DND-41 (cell line): ENCODE measurements at regions not wholly inside any gene's neighbourhood (a gene's known extent, or its start where the extent isn't known, plus 50 kb on each side); places are given as distances from the start of the nearest gene placed in this dataset.

Source experiments
- CTCF ChIP-seq: IDR thresholded peaks from 2 replicates; pipeline ENCODE4 v1.5.1; 2012; ENCODE audit warnings: borderline replicate concordance, low read length, moderate library complexity, mild to moderate bottlenecking; ENCODE audit not compliant: poor library complexity, severe bottlenecking; ENCODE audit errors: extremely low read depth
- EZH2 ChIP-seq: IDR thresholded peaks from 3 replicates; pipeline ENCODE4 v1.6.1; 2012; ENCODE audit warnings: borderline replicate concordance, low read depth, mild to moderate bottlenecking, moderate library complexity, low read length, inconsistent platforms; ENCODE audit not compliant: severe bottlenecking

GRCh38 chr12:42801271-42801670 lies 211.7 kb upstream of the PRICKLE1 start:
- TF ChIP-seq CTCF (no peak), EZH2 (no peak)
